GM19043 (cell line): ENCODE measurements at regions not wholly inside any gene's neighbourhood (a gene's known extent, or its start where the extent isn't known, plus 50 kb on each side); places are given as distances from the start of the nearest gene placed in this dataset.
"Not testable (repeated sequence)": the region's sequence is repeated elsewhere in the genome, so short reads cannot be mapped to it uniquely, and the experiment has no call there.

Experiments used
- ATAC-seq: cut with Tn5 transposase; IDR thresholded peaks from one replicate; pipeline ENCODE4 v1.9.1; 2021; ENCODE audit warnings: low read depth; ENCODE audit not compliant: unreplicated experiment

- no peak for ATAC-seq
Measured at GRCh38 chr3:71942432-71943187, 157.7 kb upstream of the PROK2 start.

- ATAC-seq = no peak
Measured at GRCh38 chr3:71940486-71940885, 155.5 kb upstream of the PROK2 start.

- not testable (repeated sequence) for ATAC-seq
Measured at GRCh38 chr3:71938081-71938480, 153.1 kb upstream of the PROK2 start.

- no peak for ATAC-seq
Measured at GRCh38 chr3:71936681-71937080, 151.7 kb upstream of the PROK2 start.

- no peak for ATAC-seq
Measured at GRCh38 chr3:71934520-71935270, 149.7 kb upstream of the PROK2 start.

- no peak for ATAC-seq
Measured at GRCh38 chr3:71931922-71932321, 147.0 kb upstream of the PROK2 start.

GRCh38 chr3:71930056-71930991 lies 145.4 kb upstream of the PROK2 start:
- ATAC-seq = no peak

- ATAC-seq = no peak
Measured at GRCh38 chr3:71928212-71928611, 143.3 kb upstream of the PROK2 start.

GRCh38 chr3:71927505-71928066 lies 142.6 kb upstream of the PROK2 start:
- no peak for ATAC-seq

- ATAC-seq = no peak
Measured at GRCh38 chr3:71926616-71927015, 141.7 kb upstream of the PROK2 start.

GRCh38 chr3:71926262-71926600 lies 141.3 kb upstream of the PROK2 start:
- ATAC-seq = peak; percentile 55

GRCh38 chr3:71925511-71926261 lies 140.7 kb upstream of the PROK2 start:
- ATAC-seq = peak; percentile 19

- ATAC-seq = no peak
Measured at GRCh38 chr3:71924721-71925120, 139.8 kb upstream of the PROK2 start.

GRCh38 chr3:71921036-71921435 lies 136.1 kb upstream of the PROK2 start:
- ATAC-seq = no peak

- ATAC-seq = no peak
Measured at GRCh38 chr3:71919572-71919971, 134.6 kb upstream of the PROK2 start.

- ATAC-seq = no peak
Measured at GRCh38 chr3:71917545-71917944, 132.6 kb upstream of the PROK2 start.

GRCh38 chr3:71916747-71917369 lies 131.9 kb upstream of the PROK2 start:
- no peak for ATAC-seq

GRCh38 chr3:71912839-71913495 lies 128.0 kb upstream of the PROK2 start:
- no peak for ATAC-seq

GRCh38 chr3:71910108-71910507 lies 125.2 kb upstream of the PROK2 start:
- ATAC-seq = no peak
